ENCODE measurements at regions not wholly inside any gene's neighbourhood (a gene's known extent, or its start where the extent isn't known, plus 50 kb on each side); places are given as distances from the start of the nearest gene placed in this dataset.

- intact Hi-C loops (cut with micrococcal nuclease), result no loop called here
- no peaks in the 10 kb centered on the region for H3K36me3 ChIP-seq
- TF ChIP-seq, protein P1, sequence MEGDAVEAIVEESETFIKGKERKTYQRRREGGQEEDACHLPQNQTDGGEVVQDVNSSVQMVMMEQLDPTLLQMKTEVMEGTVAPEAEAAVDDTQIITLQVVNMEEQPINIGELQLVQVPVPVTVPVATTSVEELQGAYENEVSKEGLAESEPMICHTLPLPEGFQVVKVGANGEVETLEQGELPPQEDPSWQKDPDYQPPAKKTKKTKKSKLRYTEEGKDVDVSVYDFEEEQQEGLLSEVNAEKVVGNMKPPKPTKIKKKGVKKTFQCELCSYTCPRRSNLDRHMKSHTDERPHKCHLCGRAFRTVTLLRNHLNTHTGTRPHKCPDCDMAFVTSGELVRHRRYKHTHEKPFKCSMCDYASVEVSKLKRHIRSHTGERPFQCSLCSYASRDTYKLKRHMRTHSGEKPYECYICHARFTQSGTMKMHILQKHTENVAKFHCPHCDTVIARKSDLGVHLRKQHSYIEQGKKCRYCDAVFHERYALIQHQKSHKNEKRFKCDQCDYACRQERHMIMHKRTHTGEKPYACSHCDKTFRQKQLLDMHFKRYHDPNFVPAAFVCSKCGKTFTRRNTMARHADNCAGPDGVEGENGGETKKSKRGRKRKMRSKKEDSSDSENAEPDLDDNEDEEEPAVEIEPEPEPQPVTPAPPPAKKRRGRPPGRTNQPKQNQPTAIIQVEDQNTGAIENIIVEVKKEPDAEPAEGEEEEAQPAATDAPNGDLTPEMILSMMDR (IDR thresholded peaks at IDR 0.05; ENCODE audit: borderline replicate concordance), result no peak
- H3K27me3 ChIP-seq (ENCODE audit: low read depth), result no peaks in the 10 kb centered on the region
- H3K9me3 ChIP-seq (replicated peaks), result peaks cover 26% of the 10 kb centered on the region
- no peak overlapping the region for H3K27ac ChIP-seq (replicated peaks)
- no peak overlapping the region for H3K4me3 ChIP-seq
- DNase-seq, result no peak
- no peaks in the 10 kb centered on the region for H3K4me1 ChIP-seq
These were observed 828.2 kb downstream of the ADGRL2 start for GRCh38 chr1:82628887-82629286.

DNA sequence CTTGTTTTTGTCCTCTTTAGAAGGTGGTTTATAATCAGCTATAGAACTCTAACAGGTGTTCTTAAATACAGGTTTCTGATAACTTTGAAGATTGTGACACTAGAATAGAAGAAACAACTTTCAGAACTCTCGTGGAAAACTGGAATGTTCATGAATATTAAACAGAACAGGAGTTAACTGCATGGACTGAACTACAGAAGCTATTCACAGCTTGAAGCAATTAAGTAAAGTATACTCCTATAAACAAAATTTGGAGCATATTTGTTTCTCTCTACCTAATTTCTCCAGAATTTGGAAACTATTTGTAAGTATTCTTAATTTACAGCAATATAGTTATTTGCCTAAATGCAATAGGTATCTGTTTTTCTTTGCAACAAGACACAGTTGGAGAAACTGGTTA is 824.8 kb downstream of the ADGRL2 start:
- H3K36me3 ChIP-seq, result no peaks in the 10 kb centered on the region
- H3K27me3 ChIP-seq (ENCODE audit: low read depth), result no peaks in the 10 kb centered on the region
- no peak overlapping the region for H3K27ac ChIP-seq (replicated peaks)
- no peaks in the 10 kb centered on the region for H3K4me1 ChIP-seq
- H3K4me3 ChIP-seq, result no peak overlapping the region
- intact Hi-C loops (cut with micrococcal nuclease), result no loop called here
- TF ChIP-seq, protein P1 (IDR thresholded peaks at IDR 0.05; ENCODE audit: borderline replicate concordance), result no peak
- H3K9me3 ChIP-seq (replicated peaks), result peaks cover 26% of the 10 kb centered on the region
- no peak for DNase-seq

- no peak overlapping the region for H3K4me3 ChIP-seq
- TF ChIP-seq, protein P1 (IDR thresholded peaks at IDR 0.05; ENCODE audit: borderline replicate concordance), result no peak
- intact Hi-C loops (cut with micrococcal nuclease), result no loop called here
- no peaks in the 10 kb centered on the region for H3K36me3 ChIP-seq
- DNase-seq, result no peak
- no peak overlapping the region for H3K27ac ChIP-seq (replicated peaks)
- H3K9me3 ChIP-seq (replicated peaks), result peaks cover 17% of the 10 kb centered on the region
- no peaks in the 10 kb centered on the region for H3K4me1 ChIP-seq
- no peaks in the 10 kb centered on the region for H3K27me3 ChIP-seq (ENCODE audit: low read depth)
These were observed 820.3 kb downstream of the ADGRL2 start for GRCh38 chr1:82621076-82621475.

DNA sequence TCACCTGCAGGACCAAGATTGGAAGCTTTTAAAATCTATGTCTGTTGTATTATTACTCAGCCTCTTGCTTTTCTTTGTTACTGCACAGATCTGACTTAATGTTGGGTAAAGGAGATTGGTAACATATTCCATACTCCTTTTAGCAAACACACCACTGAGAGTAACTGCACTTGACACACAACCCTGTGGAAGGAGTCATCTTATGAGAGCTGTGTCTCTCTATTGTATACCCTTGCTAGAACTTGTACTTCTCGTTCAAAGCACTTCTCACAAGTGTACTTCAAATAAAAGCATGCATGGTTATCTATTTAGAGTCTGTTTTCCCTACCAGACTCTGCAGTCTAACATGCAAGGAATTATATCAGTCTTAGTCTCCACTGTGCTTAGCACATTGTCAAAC is 813.4 kb downstream of the ADGRL2 start:
- H3K4me3 ChIP-seq, result no peak overlapping the region
- H3K27ac ChIP-seq (replicated peaks), result no peak overlapping the region
- H3K36me3 ChIP-seq, result no peaks in the 10 kb centered on the region
- no peaks in the 10 kb centered on the region for H3K9me3 ChIP-seq (replicated peaks)
- TF ChIP-seq, protein P1 (IDR thresholded peaks at IDR 0.05; ENCODE audit: borderline replicate concordance), result no peak
- H3K27me3 ChIP-seq (ENCODE audit: low read depth), result no peaks in the 10 kb centered on the region
- no peaks in the 10 kb centered on the region for H3K4me1 ChIP-seq
- no peak for DNase-seq
- intact Hi-C loops (cut with micrococcal nuclease), result no loop called here

DNA sequence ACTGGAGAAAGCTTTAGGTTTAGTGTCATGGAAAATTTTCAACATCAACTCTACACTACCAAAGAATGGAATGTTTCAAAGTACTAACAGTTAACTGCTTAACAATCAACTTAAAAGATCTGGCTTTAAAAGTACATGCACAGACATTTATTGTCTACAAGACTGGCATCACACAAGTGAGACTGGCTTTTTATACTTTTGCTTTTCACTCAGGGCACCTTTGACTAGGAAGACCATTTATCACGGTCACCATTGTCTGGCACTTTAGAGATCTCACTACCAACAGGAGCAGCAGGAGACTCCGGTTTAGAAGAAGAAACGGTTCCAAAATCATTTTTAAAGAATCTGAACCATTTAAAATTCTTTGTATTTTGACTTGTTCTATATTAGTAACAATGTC is 812.3 kb downstream of the ADGRL2 start:
- intact Hi-C loops (cut with micrococcal nuclease), result no loop called here
- no peaks in the 10 kb centered on the region for H3K36me3 ChIP-seq
- no peaks in the 10 kb centered on the region for H3K9me3 ChIP-seq (replicated peaks)
- H3K27ac ChIP-seq (replicated peaks), result no peak overlapping the region
- TF ChIP-seq, protein P1 (IDR thresholded peaks at IDR 0.05; ENCODE audit: borderline replicate concordance), result no peak
- DNase-seq, result no peak
- H3K27me3 ChIP-seq (ENCODE audit: low read depth), result no peaks in the 10 kb centered on the region
- no peaks in the 10 kb centered on the region for H3K4me1 ChIP-seq
- H3K4me3 ChIP-seq, result no peak overlapping the region

DNA sequence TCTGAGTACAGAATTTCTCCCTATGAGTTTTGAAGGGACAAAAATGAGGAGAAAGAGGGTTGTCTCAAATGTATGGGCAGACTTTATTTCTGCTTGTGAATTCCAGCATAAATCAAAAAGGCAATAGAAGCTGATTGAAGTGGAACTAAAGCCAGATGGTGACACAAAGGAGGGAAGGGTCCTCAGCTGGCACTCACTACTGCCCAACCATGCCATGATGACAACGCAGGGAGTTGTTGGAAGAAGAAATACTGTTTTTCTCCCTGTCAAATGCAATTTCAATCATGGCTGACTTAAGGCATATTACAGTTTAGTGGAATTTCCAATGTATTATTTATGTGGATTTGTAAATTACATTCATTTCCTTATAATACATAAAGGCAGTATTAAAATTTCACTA is 805.8 kb downstream of the ADGRL2 start:
- H3K9me3 ChIP-seq (replicated peaks), result no peaks in the 10 kb centered on the region
- intact Hi-C loops (cut with micrococcal nuclease), result no loop called here
- H3K36me3 ChIP-seq, result no peaks in the 10 kb centered on the region
- H3K4me1 ChIP-seq, result no peaks in the 10 kb centered on the region
- H3K4me3 ChIP-seq, result no peak overlapping the region
- H3K27ac ChIP-seq (replicated peaks), result no peak overlapping the region
- DNase-seq, result no peak
- TF ChIP-seq, protein P1 (IDR thresholded peaks at IDR 0.05; ENCODE audit: borderline replicate concordance), result no peak
- no peaks in the 10 kb centered on the region for H3K27me3 ChIP-seq (ENCODE audit: low read depth)

Data from left ventricle myocardium inferior (tissue), 1 donor.